ENCODE measurements at regions not wholly inside any gene's neighbourhood (a gene's known extent, or its start where the extent isn't known, plus 50 kb on each side); places are given as distances from the start of the nearest gene placed in this dataset.
A peak's percentile ranks its signal among the peaks of the same experiment; 100 is the strongest.

DNA sequence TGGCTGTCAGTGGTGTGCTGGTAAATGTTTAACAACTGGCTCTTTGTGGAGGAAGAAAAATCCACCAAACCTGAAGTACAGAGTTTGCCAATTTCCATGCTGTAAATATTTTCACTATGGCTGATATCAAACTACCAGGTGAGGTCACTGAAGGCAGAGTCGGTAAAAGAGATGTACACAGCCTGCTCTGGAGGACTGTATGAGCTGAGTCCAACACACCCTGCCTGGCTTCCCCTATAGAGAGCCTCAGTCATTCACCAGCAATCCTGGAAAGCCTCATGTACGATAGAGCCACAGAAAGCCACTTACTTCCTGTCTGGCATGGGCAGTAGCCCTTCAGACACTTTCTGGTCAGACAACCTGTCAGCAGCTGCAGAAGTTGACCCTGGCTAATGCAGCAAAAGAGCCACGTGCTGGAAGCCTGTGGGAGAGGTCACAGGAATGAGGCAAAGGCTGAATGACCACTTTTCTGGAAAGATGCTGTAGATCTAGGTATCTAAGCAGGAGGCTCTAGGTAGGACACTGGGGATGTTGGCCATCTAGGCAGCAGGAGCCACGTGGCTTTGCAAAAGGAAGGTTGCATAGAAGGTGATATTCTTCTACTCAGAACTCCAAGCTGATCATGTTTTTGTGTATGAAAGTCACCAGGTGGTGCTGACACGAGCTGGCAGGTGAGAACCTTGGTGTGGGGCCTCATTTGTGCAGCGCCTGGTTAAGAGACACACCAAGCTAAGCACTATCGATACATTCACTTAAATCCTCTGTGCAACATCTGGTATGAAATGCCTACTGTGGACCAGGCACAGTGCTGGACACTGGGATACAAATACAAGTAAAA, 553.9 kb downstream of the VRK1 start:
- no peak for FAIRE-seq
- intact Hi-C loops (cut with DNase I), result no loop called here

GRCh38 chr14:97353102-97353501, 555.9 kb downstream of the VRK1 start:
- H3K36me3 ChIP-seq (ENCODE audit: control insufficient read depth in 2 of 3, insufficient read depth in 3 of 3, low read length in 3 of 3), result no peaks in the 10 kb centered on the region
- no peak overlapping the region for H3K9ac ChIP-seq (ENCODE audit: low read length in 3 of 3)
- H3K27me3 ChIP-seq (ENCODE audit: control insufficient read depth, insufficient read depth, low read length), result no peaks in the 10 kb centered on the region
- H3K4me1 ChIP-seq (ENCODE audit: control insufficient read depth in 2 of 3, insufficient read depth in 2 of 3, low read depth in 1 of 3, low read length in 3 of 3), result no peaks in the 10 kb centered on the region
- FAIRE-seq (no peak), DNase-seq (no peak)
- H3K9me3 ChIP-seq (ENCODE audit: control insufficient read depth in 2 of 3, insufficient read depth in 1 of 3, low read length in 3 of 3), result no peaks in the 10 kb centered on the region
- TF ChIP-seq, protein P1, sequence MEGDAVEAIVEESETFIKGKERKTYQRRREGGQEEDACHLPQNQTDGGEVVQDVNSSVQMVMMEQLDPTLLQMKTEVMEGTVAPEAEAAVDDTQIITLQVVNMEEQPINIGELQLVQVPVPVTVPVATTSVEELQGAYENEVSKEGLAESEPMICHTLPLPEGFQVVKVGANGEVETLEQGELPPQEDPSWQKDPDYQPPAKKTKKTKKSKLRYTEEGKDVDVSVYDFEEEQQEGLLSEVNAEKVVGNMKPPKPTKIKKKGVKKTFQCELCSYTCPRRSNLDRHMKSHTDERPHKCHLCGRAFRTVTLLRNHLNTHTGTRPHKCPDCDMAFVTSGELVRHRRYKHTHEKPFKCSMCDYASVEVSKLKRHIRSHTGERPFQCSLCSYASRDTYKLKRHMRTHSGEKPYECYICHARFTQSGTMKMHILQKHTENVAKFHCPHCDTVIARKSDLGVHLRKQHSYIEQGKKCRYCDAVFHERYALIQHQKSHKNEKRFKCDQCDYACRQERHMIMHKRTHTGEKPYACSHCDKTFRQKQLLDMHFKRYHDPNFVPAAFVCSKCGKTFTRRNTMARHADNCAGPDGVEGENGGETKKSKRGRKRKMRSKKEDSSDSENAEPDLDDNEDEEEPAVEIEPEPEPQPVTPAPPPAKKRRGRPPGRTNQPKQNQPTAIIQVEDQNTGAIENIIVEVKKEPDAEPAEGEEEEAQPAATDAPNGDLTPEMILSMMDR (IDR thresholded peaks at IDR 0.05; ENCODE audit: borderline replicate concordance, extremely low read depth, insufficient read depth), result no peak
- no peak overlapping the region for H3K4me3 ChIP-seq (ENCODE audit: low read length in 3 of 3)
- no peak overlapping the region for H3K27ac ChIP-seq (ENCODE audit: low read depth in 2 of 2, low read length in 2 of 2)
- intact Hi-C loops (cut with DNase I), result no loop called here

More for the DNA sequence above, 553.9 kb downstream of the VRK1 start:
- Histone ChIP-seq H3K27ac (ENCODE audit: low read depth in 2 of 2, low read length in 2 of 2) (no peak overlapping the region), H3K27me3 (ENCODE audit: control insufficient read depth, insufficient read depth, low read length) (no peaks in the 10 kb centered on the region), H3K4me3 (ENCODE audit: low read length in 3 of 3) (no peak overlapping the region), H3K4me1 (ENCODE audit: control insufficient read depth in 2 of 3, insufficient read depth in 2 of 3, low read depth in 1 of 3, low read length in 3 of 3) (no peaks in the 10 kb centered on the region), H3K36me3 (ENCODE audit: control insufficient read depth in 2 of 3, insufficient read depth in 3 of 3, low read length in 3 of 3) (no peaks in the 10 kb centered on the region), H3K9ac (ENCODE audit: low read length in 3 of 3) (no peak overlapping the region), H3K9me3 (ENCODE audit: control insufficient read depth in 2 of 3, insufficient read depth in 1 of 3, low read length in 3 of 3) (no peaks in the 10 kb centered on the region)
- DNase-seq, result peak in 1 of 5 donors; percentile 5
- TF ChIP-seq, protein P1 (IDR thresholded peaks at IDR 0.05; ENCODE audit: borderline replicate concordance, extremely low read depth, insufficient read depth), result no peak

- H3K36me3 ChIP-seq (ENCODE audit: control insufficient read depth in 2 of 3, insufficient read depth in 3 of 3, low read length in 3 of 3), result no peaks in the 10 kb centered on the region
- intact Hi-C loops (cut with DNase I), result no loop called here
- H3K27ac ChIP-seq (ENCODE audit: low read depth in 2 of 2, low read length in 2 of 2), result no peak overlapping the region
- DNase-seq, result no peak
- TF ChIP-seq, protein P1 (IDR thresholded peaks at IDR 0.05; ENCODE audit: borderline replicate concordance, extremely low read depth, insufficient read depth), result no peak
- no peaks in the 10 kb centered on the region for H3K9me3 ChIP-seq (ENCODE audit: control insufficient read depth in 2 of 3, insufficient read depth in 1 of 3, low read length in 3 of 3)
- FAIRE-seq, result no peak
- no peaks in the 10 kb centered on the region for H3K4me1 ChIP-seq (ENCODE audit: control insufficient read depth in 2 of 3, insufficient read depth in 2 of 3, low read depth in 1 of 3, low read length in 3 of 3)
- H3K9ac ChIP-seq (ENCODE audit: low read length in 3 of 3), result no peak overlapping the region
- no peaks in the 10 kb centered on the region for H3K27me3 ChIP-seq (ENCODE audit: control insufficient read depth, insufficient read depth, low read length)
- H3K4me3 ChIP-seq (ENCODE audit: low read length in 3 of 3), result no peak overlapping the region
These were observed 557.0 kb downstream of the VRK1 start for GRCh38 chr14:97354119-97354722.

All from kidney (tissue), 13 donors.